Neural cell (in vitro differentiated cells): ENCODE measurements at regions not wholly inside any gene's neighbourhood (a gene's known extent, or its start where the extent isn't known, plus 50 kb on each side); places are given as distances from the start of the nearest gene placed in this dataset.

Source experiments
- EZH2 ChIP-seq: fragments of 200-600, 300-800 bp; shearing (Covaris generic), sonication (generic); IDR thresholded peaks from 2 replicates; pipeline ENCODE4 v1.6.1; 2014; ENCODE audit warnings: antibody characterized with exemption, low read length, borderline replicate concordance, mild to moderate bottlenecking; ENCODE audit not compliant: insufficient read depth, poor library complexity, severe bottlenecking
- RAD21 ChIP-seq: fragments of 450-650 bp; conservative IDR thresholded peaks from 2 replicates; pipeline ENCODE4 v1.6.1; 2014; ENCODE audit warnings: antibody characterized with exemption, mild to moderate bottlenecking, moderate library complexity
- TF ChIP-seq, protein P1 (sequence below): fragments of 450-650 bp; IDR thresholded peaks from 2 replicates; pipeline ENCODE4 v1.5.1; 2014; ENCODE audit warnings: antibody characterized with exemption, mild to moderate bottlenecking, moderate library complexity; ENCODE audit not compliant: poor library complexity, severe bottlenecking

DNA sequence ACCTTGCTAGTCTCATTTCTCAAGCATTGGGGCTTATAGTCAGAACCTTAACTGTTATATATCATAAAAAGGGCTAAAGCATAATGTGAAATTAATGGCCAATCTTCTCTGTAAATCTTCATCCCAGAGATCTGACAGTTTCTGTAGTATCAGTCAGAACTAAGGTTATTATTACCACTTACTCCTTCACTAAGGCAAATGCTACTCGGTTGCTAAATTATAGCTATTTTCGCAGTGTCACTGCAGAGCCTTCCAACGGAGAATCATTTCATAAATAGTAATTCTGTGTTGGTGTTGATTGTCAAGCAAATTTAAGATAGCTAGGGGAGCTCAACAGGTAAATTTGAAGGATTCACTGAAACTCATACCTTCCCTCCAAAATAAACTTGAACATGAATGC lies 258.0 kb downstream of the METTL4 start:
- TF ChIP-seq, protein P1, sequence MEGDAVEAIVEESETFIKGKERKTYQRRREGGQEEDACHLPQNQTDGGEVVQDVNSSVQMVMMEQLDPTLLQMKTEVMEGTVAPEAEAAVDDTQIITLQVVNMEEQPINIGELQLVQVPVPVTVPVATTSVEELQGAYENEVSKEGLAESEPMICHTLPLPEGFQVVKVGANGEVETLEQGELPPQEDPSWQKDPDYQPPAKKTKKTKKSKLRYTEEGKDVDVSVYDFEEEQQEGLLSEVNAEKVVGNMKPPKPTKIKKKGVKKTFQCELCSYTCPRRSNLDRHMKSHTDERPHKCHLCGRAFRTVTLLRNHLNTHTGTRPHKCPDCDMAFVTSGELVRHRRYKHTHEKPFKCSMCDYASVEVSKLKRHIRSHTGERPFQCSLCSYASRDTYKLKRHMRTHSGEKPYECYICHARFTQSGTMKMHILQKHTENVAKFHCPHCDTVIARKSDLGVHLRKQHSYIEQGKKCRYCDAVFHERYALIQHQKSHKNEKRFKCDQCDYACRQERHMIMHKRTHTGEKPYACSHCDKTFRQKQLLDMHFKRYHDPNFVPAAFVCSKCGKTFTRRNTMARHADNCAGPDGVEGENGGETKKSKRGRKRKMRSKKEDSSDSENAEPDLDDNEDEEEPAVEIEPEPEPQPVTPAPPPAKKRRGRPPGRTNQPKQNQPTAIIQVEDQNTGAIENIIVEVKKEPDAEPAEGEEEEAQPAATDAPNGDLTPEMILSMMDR, result no peak
- TF ChIP-seq RAD21 (no peak), EZH2 (no peak)
